Panc1 (cell line): ENCODE measurements at regions not wholly inside any gene's neighbourhood (a gene's known extent, or its start where the extent isn't known, plus 50 kb on each side); places are given as distances from the start of the nearest gene placed in this dataset.

Experiments used
- ATAC-seq: fragments of 200-7000 bp; cut with Tn5 transposase; 2 replicates; pipeline ENCODE4 v1.9.1; 2020; ENCODE audit warnings: mild to moderate bottlenecking, moderate library complexity
- BruUV-seq: library from RNA; stranded (reverse); fragments of 400-500 nt; replicated peaks from 2 replicates; lab custom pipeline; 2021; lab: Mats Ljungman, UMichigan
- CTCF ChIA-PET: fragments of 300-600 bp; sonication (Branson Sonifier 250); formaldehyde crosslinking; loops from one replicate; lab custom pipeline; 2022; ENCODE audit warnings: antibody characterized with exemption; lab: Charles Lee
- POLR2A ChIA-PET: fragments of 300-600 bp; sonication (Branson Sonifier 250); formaldehyde crosslinking; loops from one replicate; lab custom pipeline; 2022; ENCODE audit warnings: antibody characterized with exemption; lab: Charles Lee
- DNase-seq: peaks from one replicate; pipeline ENCODE4 v3.0.0-alpha.2; 2010; ENCODE audit warnings: low read depth, low spot score
- H3K27ac ChIP-seq: 2 replicates; pipeline ENCODE4 v1.5.1; 2011; ENCODE audit warnings: mild to moderate bottlenecking, low read length, inconsistent platforms
- H3K27me3 ChIP-seq: fragments of 200-500 bp; sonication (Bioruptor generic); 2 replicates; pipeline ENCODE4 v1.6.0; 2014; ENCODE audit warnings: low read length, inconsistent platforms; ENCODE audit not compliant: control insufficient read depth, insufficient read depth
- H3K36me3 ChIP-seq: fragments of 200-500 bp; sonication (Bioruptor generic); 2 replicates; pipeline ENCODE4 v1.5.1; 2014; ENCODE audit warnings: inconsistent platforms, mild to moderate bottlenecking, low read length, moderate library complexity; ENCODE audit not compliant: control insufficient read depth, insufficient read depth
- H3K4me1 ChIP-seq: 2 replicates; pipeline ENCODE4 v1.5.1; 2011; ENCODE audit warnings: inconsistent platforms, mild to moderate bottlenecking, low read length, moderate library complexity; ENCODE audit not compliant: control insufficient read depth, insufficient read depth
- H3K4me3 ChIP-seq, 2 experiments: 2 replicates each; pipeline ENCODE4 v1.5.1; 2011 to 2012; ENCODE audit warnings: low read depth in 2 of 2, low read length in 2 of 2, mild to moderate bottlenecking in 2 of 2, inconsistent platforms in 1 of 2, moderate library complexity in 1 of 2
- H3K9me3 ChIP-seq: fragments of 200-500 bp; sonication (Bioruptor generic); 2 replicates; pipeline ENCODE4 v1.5.1; 2014; ENCODE audit warnings: low read depth, mild to moderate bottlenecking, inconsistent platforms, low read length, moderate library complexity; ENCODE audit not compliant: control insufficient read depth, insufficient read depth
- CTCF ChIP-seq: fragments of 450-650 bp; IDR thresholded peaks from 2 replicates; pipeline ENCODE4 v1.5.1; 2017; ENCODE audit warnings: mild to moderate bottlenecking
- POLR2AphosphoS5 ChIP-seq: IDR thresholded peaks from 2 replicates; pipeline ENCODE4 v1.6.1; 2012; ENCODE audit warnings: mild to moderate bottlenecking, low read depth, low read length, moderate library complexity
- REST ChIP-seq, 2 experiments: IDR thresholded peaks; 2 replicates each; pipeline ENCODE4 v1.6.1; 2011 to 2012; ENCODE audit warnings: low read depth in 2 of 2, control low read depth in 1 of 2, low read length in 1 of 2, mild to moderate bottlenecking in 1 of 2, moderate library complexity in 1 of 2; ENCODE audit not compliant: insufficient read depth in 1 of 2
- SIN3A ChIP-seq: IDR thresholded peaks from 2 replicates; pipeline ENCODE4 v1.6.1; 2012; ENCODE audit warnings: low read depth, mild to moderate bottlenecking, low read length, moderate library complexity, borderline replicate concordance; ENCODE audit not compliant: insufficient read depth
- TCF7L2 ChIP-seq: IDR thresholded peaks from 2 replicates; pipeline ENCODE4 v1.6.1; 2011; ENCODE audit warnings: mild to moderate bottlenecking, low read depth, low read length, inconsistent platforms
- in situ Hi-C: cut with HindIII; loops from 2 replicates; pipeline ENCODE4 v1.10.0; 2016; ENCODE audit warnings: low sequenced_read_pairs, low pct_unique_long_range_greater_than_20kb
- intact Hi-C: fragments of 100-400 bp; cut with micrococcal nuclease; formaldehyde crosslinking; loops from one replicate; pipeline ENCODE4 v1.10.0; 2022; ENCODE audit not compliant: unreplicated experiment

DNA sequence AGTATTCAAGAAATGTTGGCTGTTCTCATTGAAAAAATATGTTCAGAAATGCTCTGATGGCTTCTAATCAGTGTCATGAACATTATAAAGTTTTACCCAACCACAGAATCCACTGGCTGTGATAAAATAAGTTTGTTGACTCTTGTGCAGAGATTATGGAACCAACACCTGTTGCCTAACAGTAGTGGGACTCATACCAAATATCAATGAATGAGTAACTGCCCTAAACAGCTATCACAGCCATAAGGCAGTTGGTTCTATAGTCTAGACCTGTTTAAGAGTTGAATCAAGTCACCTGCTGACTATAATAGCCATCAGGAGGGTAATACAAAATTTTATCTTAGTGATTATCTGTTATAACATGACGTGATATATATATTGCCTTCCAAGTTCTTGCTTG is 168.3 kb downstream of the ATOH1 start:
- H3K27me3 ChIP-seq, result no peaks in the 10 kb centered on the region
- H3K4me3 ChIP-seq, result no peak overlapping the region
- DNase-seq (no peak), ATAC-seq (no peak)
- ChIA-PET POLR2A (no interaction called here), CTCF (no interaction called here)
- no peak overlapping the region for H3K27ac ChIP-seq
- BruUV-seq, result no TSS peak
- intact Hi-C loops, result no loop called here
- in situ Hi-C loops, result no loop called here
- TF ChIP-seq CTCF (no peak), POLR2AphosphoS5 (no peak), TCF7L2 (no peak), REST (IDR thresholded peaks at IDR 0.05; ENCODE audit: insufficient read depth in 1 of 2, low read depth in 2 of 2, low read length in 1 of 2) (no peak), SIN3A (no peak)
- no peaks in the 10 kb centered on the region for H3K9me3 ChIP-seq
- H3K4me1 ChIP-seq, result no peaks in the 10 kb centered on the region
- H3K36me3 ChIP-seq, result no peaks in the 10 kb centered on the region

GRCh38 chr4:94000559-94000958 is 172.0 kb downstream of the ATOH1 start:
- Histone ChIP-seq H3K36me3 (no peaks in the 10 kb centered on the region), H3K27ac (no peak overlapping the region), H3K9me3 (no peaks in the 10 kb centered on the region), H3K27me3 (no peaks in the 10 kb centered on the region), H3K4me3 (no peak overlapping the region), H3K4me1 (no peaks in the 10 kb centered on the region)
- BruUV-seq, result no TSS peak
- ChIA-PET POLR2A (no interaction called here), CTCF (no interaction called here)
- in situ Hi-C loops (no loop called here), intact Hi-C loops (no loop called here)
- TF ChIP-seq SIN3A (no peak), POLR2AphosphoS5 (no peak), TCF7L2 (no peak), REST (IDR thresholded peaks at IDR 0.05; ENCODE audit: insufficient read depth in 1 of 2, low read depth in 2 of 2, low read length in 1 of 2) (no peak), CTCF (no peak)
- DNase-seq, result no peak
- no peak for ATAC-seq
